GM21576 (cell line): ENCODE measurements at regions not wholly inside any gene's neighbourhood (a gene's known extent, or its start where the extent isn't known, plus 50 kb on each side); places are given as distances from the start of the nearest gene placed in this dataset.
"Not testable (repeated sequence)": the region's sequence is repeated elsewhere in the genome, so short reads cannot be mapped to it uniquely, and the experiment has no call there.

Source experiments
- ATAC-seq: cut with Tn5 transposase; IDR thresholded peaks from one replicate; pipeline ENCODE4 v1.9.1; 2021; ENCODE audit warnings: mild to moderate bottlenecking, moderate library complexity; ENCODE audit not compliant: unreplicated experiment

GRCh38 chr1:194374649-194375048 lies 1188.2 kb upstream of the B3GALT2 start:
- ATAC-seq = no peak

GRCh38 chr1:194372266-194372665 lies 1185.9 kb upstream of the B3GALT2 start:
- no peak for ATAC-seq

- no peak for ATAC-seq
These were observed 1183.2 kb upstream of the B3GALT2 start for GRCh38 chr1:194369622-194370021.

- ATAC-seq = no peak
These were observed 1182.6 kb upstream of the B3GALT2 start for GRCh38 chr1:194369060-194369459.

- no peak for ATAC-seq
These were observed 1180.7 kb upstream of the B3GALT2 start for GRCh38 chr1:194367121-194367520.

GRCh38 chr1:194366705-194367104 lies 1180.3 kb upstream of the B3GALT2 start:
- no peak for ATAC-seq

GRCh38 chr1:194362327-194362726 lies 1175.9 kb upstream of the B3GALT2 start:
- no peak for ATAC-seq

- ATAC-seq = no peak
These were observed 1175.1 kb upstream of the B3GALT2 start for GRCh38 chr1:194361374-194362131.

GRCh38 chr1:194358208-194358581 lies 1171.8 kb upstream of the B3GALT2 start:
- no peak for ATAC-seq

GRCh38 chr1:194357573-194358207 lies 1171.3 kb upstream of the B3GALT2 start:
- ATAC-seq = not testable (repeated sequence)

GRCh38 chr1:194355488-194356106 lies 1169.2 kb upstream of the B3GALT2 start:
- ATAC-seq = no peak

- ATAC-seq = no peak
These were observed 1166.7 kb upstream of the B3GALT2 start for GRCh38 chr1:194353121-194353520.

GRCh38 chr1:194347200-194347599 lies 1160.8 kb upstream of the B3GALT2 start:
- no peak for ATAC-seq

GRCh38 chr1:194342484-194343262 lies 1156.3 kb upstream of the B3GALT2 start:
- ATAC-seq = no peak

GRCh38 chr1:194341587-194341986 lies 1155.2 kb upstream of the B3GALT2 start:
- ATAC-seq = no peak

GRCh38 chr1:194339471-194339870 lies 1153.1 kb upstream of the B3GALT2 start:
- ATAC-seq = no peak

GRCh38 chr1:194338241-194338948 lies 1152.0 kb upstream of the B3GALT2 start:
- ATAC-seq = peak; percentile 65

GRCh38 chr1:194333240-194333639 lies 1146.8 kb upstream of the B3GALT2 start:
- no peak for ATAC-seq

GRCh38 chr1:194331758-194332157 lies 1145.3 kb upstream of the B3GALT2 start:
- no peak for ATAC-seq

- ATAC-seq = no peak
These were observed 1136.3 kb upstream of the B3GALT2 start for GRCh38 chr1:194322751-194323150.

GRCh38 chr1:194318790-194319280 lies 1132.4 kb upstream of the B3GALT2 start:
- no peak for ATAC-seq
